H1 (cell line): ENCODE measurements at regions not wholly inside any gene's neighbourhood (a gene's known extent, or its start where the extent isn't known, plus 50 kb on each side); places are given as distances from the start of the nearest gene placed in this dataset.
"Not testable (repeated sequence)": the region's sequence is repeated elsewhere in the genome, so short reads cannot be mapped to it uniquely, and the experiment has no call there.

Experiments
- CTCF ChIA-PET: fragments of 300-600 bp; sonication (Branson Sonifier 250); formaldehyde crosslinking; loops from one replicate; lab custom pipeline; 2021; ENCODE audit not compliant: partially characterized antibody; lab: Charles Lee
- POLR2A ChIA-PET: fragments of 300-600 bp; sonication (Branson Sonifier 250); formaldehyde crosslinking; loops from one replicate; lab custom pipeline; 2021; ENCODE audit warnings: inconsistent platforms; ENCODE audit not compliant: partially characterized antibody; lab: Charles Lee
- DNase-seq, 2 experiments: peaks; one replicate each; pipeline versions ENCODE4 v3.0.0 to v3.0.0-alpha.2; 2010 to 2022; ENCODE audit warnings: low spot score in 2 of 2, low read depth in 1 of 2, mixed read lengths in 1 of 2
- FAIRE-seq: peaks from 2 replicates; lab custom pipeline; 2011; peaks lifted over from hg19 to GRCh38; lab: Jason Lieb, UNC
- H2AFZ ChIP-seq: 2 replicates; pipeline ENCODE4 v1.8.1; 2012; ENCODE audit warnings: low read length, inconsistent platforms
- H2AK5ac ChIP-seq: 2 replicates; pipeline ENCODE4 v1.6.1; 2013; ENCODE audit warnings: low read depth, low read length
- H2BK120ac ChIP-seq: replicated peaks from 2 replicates; pipeline ENCODE3; 2013; ENCODE audit warnings: low read depth, low read length, inconsistent platforms
- H2BK12ac ChIP-seq: 2 replicates; pipeline ENCODE4 v1.6.1; 2013; ENCODE audit warnings: low read depth, low read length
- H2BK15ac ChIP-seq: 2 replicates; pipeline ENCODE4 v1.6.1; 2013; ENCODE audit warnings: low read length
- H2BK20ac ChIP-seq: 2 replicates; pipeline ENCODE4 v1.6.1; 2013; ENCODE audit warnings: low read length
- H2BK5ac ChIP-seq: 2 replicates; pipeline ENCODE4 v1.6.1; 2013; ENCODE audit warnings: low read depth, low read length
- H3K14ac ChIP-seq: 2 replicates; pipeline ENCODE4 v1.6.1; 2013; ENCODE audit warnings: inconsistent platforms; ENCODE audit not compliant: insufficient read length
- H3K18ac ChIP-seq: 2 replicates; pipeline ENCODE4 v1.6.1; 2013; ENCODE audit warnings: low read length; ENCODE audit errors: extremely low read depth
- H3K23ac ChIP-seq: 2 replicates; pipeline ENCODE4 v1.6.1; 2013; ENCODE audit warnings: inconsistent platforms; ENCODE audit not compliant: insufficient read length
- H3K23me2 ChIP-seq: 2 replicates; pipeline ENCODE4 v1.6.1; 2013; ENCODE audit warnings: low read depth, low read length
- H3K27ac ChIP-seq: 2 replicates; pipeline ENCODE4 v1.6.1; 2011; ENCODE audit warnings: low read depth, low read length, inconsistent platforms
- H3K27me3 ChIP-seq, 4 experiments: replicated peaks in 1 of 4; 1 replicate in 1 of 4; 2 replicates in 3 of 4; pipeline versions ENCODE4 v1.6.1 to v1.8.1; 2011 to 2013; ENCODE audit warnings: low read length in 3 of 4, mild to moderate bottlenecking in 3 of 4, inconsistent platforms in 2 of 4, mixed read lengths in 2 of 4, moderate library complexity in 1 of 4; ENCODE audit not compliant: control insufficient read depth in 3 of 4, insufficient read depth in 3 of 4; ENCODE audit errors: extremely low read depth in 1 of 4
- H3K36me3 ChIP-seq, 4 experiments: 2 replicates each; pipeline versions ENCODE4 v1.6.1 to v1.8.1; 2011 to 2013; ENCODE audit warnings: mild to moderate bottlenecking in 4 of 4, low read length in 3 of 4, moderate library complexity in 2 of 4, control low read depth in 1 of 4, inconsistent platforms in 1 of 4; ENCODE audit not compliant: insufficient read depth in 4 of 4, control insufficient read depth in 2 of 4
- H3K4ac ChIP-seq: replicated peaks from 2 replicates; pipeline ENCODE3; 2013; ENCODE audit warnings: low read length, low read depth, mixed read lengths, inconsistent platforms; ENCODE audit not compliant: insufficient read length
- H3K4me1 ChIP-seq, 4 experiments: replicated peaks in 1 of 4; 1 replicate in 1 of 4; 2 replicates in 3 of 4; pipeline versions ENCODE4 v1.6.1 to v1.8.1; 2011 to 2013; ENCODE audit warnings: low read length in 3 of 4, inconsistent platforms in 2 of 4, mixed read lengths in 1 of 4; ENCODE audit not compliant: insufficient read depth in 4 of 4, control insufficient read depth in 3 of 4
- H3K4me2 ChIP-seq, 2 experiments: 2 replicates each; pipeline versions ENCODE4 v1.6.1 to v1.8.1; 2011 to 2013; ENCODE audit warnings: low read depth in 2 of 2, low read length in 2 of 2, control low read depth in 1 of 2, inconsistent platforms in 1 of 2, mild to moderate bottlenecking in 1 of 2; ENCODE audit not compliant: insufficient read depth in 1 of 2
- H3K4me3 ChIP-seq, 4 experiments: fragments of 200-600, 300-600 bp in 1 of 4; sonication (generic), shearing (Covaris generic), sonication (Bioruptor Twin) in 1 of 4; 2 replicates each; pipeline versions ENCODE4 v1.5.1 to v1.8.1; 2011 to 2016; ENCODE audit warnings: low read length in 4 of 4, low read depth in 3 of 4, control low read depth in 2 of 4, inconsistent platforms in 2 of 4, mild to moderate bottlenecking in 2 of 4, mixed read lengths in 1 of 4, moderate library complexity in 1 of 4; ENCODE audit not compliant: insufficient read depth in 2 of 4; ENCODE audit errors: extremely low read depth in 1 of 4
- H3K56ac ChIP-seq: replicated peaks from 2 replicates; pipeline ENCODE3; 2013; ENCODE audit warnings: low read depth, mild to moderate bottlenecking, mixed read lengths, low read length, inconsistent platforms; ENCODE audit not compliant: insufficient read length
- H3K79me1 ChIP-seq: 2 replicates; pipeline ENCODE4 v1.6.1; 2013; ENCODE audit warnings: low read depth, low read length, control low read depth
- H3K79me2 ChIP-seq, 2 experiments: 2 replicates each; pipeline versions ENCODE4 v1.6.1 to v1.8.1; 2012 to 2013; ENCODE audit warnings: low read length in 2 of 2, mild to moderate bottlenecking in 2 of 2, inconsistent platforms in 1 of 2; ENCODE audit not compliant: insufficient read depth in 2 of 2, control insufficient read depth in 1 of 2
- H3K9ac ChIP-seq, 4 experiments: replicated peaks in 1 of 4; 1 replicate in 1 of 4; 2 replicates in 3 of 4; pipeline versions ENCODE4 v1.6.1 to v1.8.1; 2011 to 2013; ENCODE audit warnings: low read depth in 3 of 4, low read length in 3 of 4, control low read depth in 2 of 4, mild to moderate bottlenecking in 2 of 4, moderate library complexity in 2 of 4, inconsistent platforms in 1 of 4; ENCODE audit errors: extremely low read depth in 1 of 4
- H3K9me3 ChIP-seq, 2 experiments: 2 replicates each; pipeline versions ENCODE4 v1.6.1 to v1.8.1; 2012 to 2013; ENCODE audit warnings: mild to moderate bottlenecking in 2 of 2, moderate library complexity in 2 of 2, control low read depth in 1 of 2, inconsistent platforms in 1 of 2, low read depth in 1 of 2, low read length in 1 of 2, mixed read lengths in 1 of 2; ENCODE audit not compliant: insufficient read depth in 2 of 2
- H4K20me1 ChIP-seq, 2 experiments: replicated peaks in 1 of 2; 2 replicates each; pipeline versions ENCODE3 to v1.8.1; 2011 to 2013; ENCODE audit warnings: inconsistent platforms in 2 of 2, low read length in 2 of 2, mild to moderate bottlenecking in 1 of 2; ENCODE audit not compliant: insufficient read depth in 2 of 2, control insufficient read depth in 1 of 2
- H4K5ac ChIP-seq: 2 replicates; pipeline ENCODE4 v1.6.1; 2013; ENCODE audit warnings: low read length, low read depth, mixed read lengths, inconsistent platforms; ENCODE audit not compliant: insufficient read length
- H4K8ac ChIP-seq: 2 replicates; pipeline ENCODE4 v1.8.0; 2013; ENCODE audit warnings: mild to moderate bottlenecking, moderate library complexity, low read length, inconsistent platforms; ENCODE audit not compliant: insufficient read depth; ENCODE audit errors: extremely low read depth
- H4K91ac ChIP-seq: replicated peaks from 2 replicates; pipeline ENCODE3; 2013; ENCODE audit warnings: low read length, mixed read lengths, inconsistent platforms; ENCODE audit not compliant: insufficient read length
- CHD1 ChIP-seq: IDR thresholded peaks from 2 replicates; pipeline ENCODE4 v1.6.1; 2012; ENCODE audit warnings: low read depth, low read length, improper control_type of control experiment
- EZH2 ChIP-seq: fragments of 200-600 bp; sonication (generic); IDR thresholded peaks from 2 replicates; pipeline ENCODE4 v1.7.1; 2012; ENCODE audit warnings: low read depth, mild to moderate bottlenecking, moderate library complexity, low read length, inconsistent platforms; ENCODE audit not compliant: severe bottlenecking
- POU5F1 ChIP-seq: IDR thresholded peaks from 2 replicates; pipeline ENCODE4 v1.6.1; 2011; ENCODE audit warnings: low read depth, mild to moderate bottlenecking, low read length, moderate library complexity
- SAP30 ChIP-seq: fragments of 300-600 bp; sonication (generic); IDR thresholded peaks from 2 replicates; pipeline ENCODE4 v1.7.1; 2012; ENCODE audit warnings: low read length, moderate library complexity, mild to moderate bottlenecking, inconsistent platforms; ENCODE audit not compliant: insufficient read depth, insufficient replicate concordance
- SIN3A ChIP-seq, 2 experiments: IDR thresholded peaks in 1 of 2; conservative IDR thresholded peaks in 1 of 2; 2 replicates each; pipeline ENCODE4 v1.6.1; 2011 to 2012; ENCODE audit warnings: low read length in 2 of 2, improper control_type of control experiment in 1 of 2, low read depth in 1 of 2, mild to moderate bottlenecking in 1 of 2
- TAF7 ChIP-seq: optimal IDR thresholded peaks from 2 replicates; pipeline ENCODE3; 2011; ENCODE audit warnings: low read depth, mild to moderate bottlenecking, inconsistent platforms, low read length, moderate library complexity, borderline replicate concordance
- WGBS, 2 experiments: shearing (Covaris generic) in 1 of 2; methylation state at CpG; one replicate each; pipeline versions ENCODE4 v1.1.6 to v1.1.7; 2013 to 2015; ENCODE audit warnings: low lambda C conversion rate in 2 of 2, mixed read lengths in 2 of 2, inconsistent platforms in 1 of 2, low coverage in 1 of 2, missing lambda C conversion rate in 1 of 2; ENCODE audit not compliant: insufficient replicate concordance in 2 of 2, insufficient coverage in 1 of 2, insufficient read length in 1 of 2; ENCODE audit errors: extremely low coverage in 1 of 2, missing lambda C conversion rate in 1 of 2; 5-methylcytosine and 5-hydroxymethylcytosine counted together
- TF ChIP-seq, protein P1 (sequence below): IDR thresholded peaks from 2 replicates; pipeline ENCODE4 v1.6.1; 2011; ENCODE audit warnings: low read depth, mild to moderate bottlenecking, low read length; ENCODE audit not compliant: insufficient read depth

DNA sequence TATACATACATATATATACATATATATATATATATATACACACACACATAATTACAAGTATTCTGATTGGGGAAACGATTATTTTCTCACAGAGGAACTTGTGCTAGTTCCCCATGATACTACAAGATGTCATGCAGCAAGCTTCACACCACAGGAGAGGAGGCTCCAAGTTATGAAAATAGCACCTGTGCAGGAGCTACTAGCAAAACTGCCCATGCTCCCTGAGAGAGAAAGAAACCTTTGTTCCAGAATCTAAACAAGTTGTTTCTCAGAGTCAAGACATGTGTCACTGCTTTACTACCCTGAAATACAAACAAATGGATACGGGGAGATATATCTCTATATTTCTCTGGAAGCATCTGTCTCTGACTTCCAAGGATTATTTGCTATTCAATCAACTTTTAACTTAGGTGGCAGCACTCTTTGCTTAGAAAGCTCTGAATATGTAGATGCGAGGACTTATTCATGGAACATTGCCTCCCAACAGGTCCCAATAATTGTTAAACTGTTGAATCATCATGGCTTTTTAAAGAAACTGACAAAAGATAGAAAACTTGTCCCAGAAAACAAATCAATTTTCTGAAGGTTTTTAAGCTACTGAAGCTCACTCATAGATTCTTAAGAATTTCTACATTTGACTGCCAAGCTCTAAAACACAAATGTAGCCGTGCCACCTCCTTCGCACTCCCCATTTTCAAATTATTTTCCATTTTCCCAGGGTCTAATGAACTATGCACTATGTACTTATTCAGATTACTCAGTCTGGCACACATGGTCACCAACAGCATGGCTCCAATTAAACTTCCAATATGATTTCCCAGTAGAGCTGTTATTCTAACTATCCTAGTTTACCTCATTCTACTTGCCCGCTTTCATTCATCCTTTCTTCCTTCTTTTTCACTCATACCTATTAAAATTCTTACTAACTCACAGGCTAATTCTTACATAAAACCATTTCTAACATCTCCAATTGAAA lies 929.1 kb downstream of the LTN1 start (continued):
- TF ChIP-seq CHD1 (no peak), SAP30 (no peak), EZH2 (no peak), POU5F1 (no peak), TAF7 (no peak), SIN3A (conservative IDR thresholded peaks at IDR 0.05 in 1 of 2, IDR thresholded peaks at IDR 0.05 in 1 of 2; ENCODE audit: low read depth in 1 of 2, low read length in 2 of 2) (no peak)
- TF ChIP-seq, protein P1, sequence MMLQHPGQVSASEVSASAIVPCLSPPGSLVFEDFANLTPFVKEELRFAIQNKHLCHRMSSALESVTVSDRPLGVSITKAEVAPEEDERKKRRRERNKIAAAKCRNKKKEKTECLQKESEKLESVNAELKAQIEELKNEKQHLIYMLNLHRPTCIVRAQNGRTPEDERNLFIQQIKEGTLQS = no peak
- TF ChIP-seq, all 59 proteins: peak for 0

DNA sequence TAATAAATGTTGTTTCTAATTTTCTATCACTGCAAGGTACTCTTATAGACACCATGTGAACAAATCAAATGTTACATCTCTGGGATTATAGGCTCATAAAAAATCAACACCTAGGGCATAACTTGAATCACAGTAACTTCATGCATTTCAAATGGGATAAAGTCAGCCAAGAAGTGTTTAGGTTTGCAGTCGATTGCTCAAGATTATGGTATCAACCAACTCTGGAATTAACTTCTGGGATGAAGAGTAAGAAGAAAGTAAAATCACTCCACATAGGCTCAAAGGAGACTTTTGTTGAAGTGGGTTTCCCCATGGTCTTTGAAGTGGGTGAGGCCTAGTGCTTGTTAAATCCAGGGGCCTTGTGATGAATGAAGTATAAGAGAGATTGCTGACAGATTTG lies 939.7 kb downstream of the LTN1 start:
- POLR2A ChIA-PET, H3K79me2 ChIP-seq, H3K27me3 ChIP-seq, H4K91ac ChIP-seq, H4K8ac ChIP-seq, H3K4me2 ChIP-seq, H2BK15ac ChIP-seq, H2AK5ac ChIP-seq, H3K9me3 ChIP-seq, H3K56ac ChIP-seq, FAIRE-seq, H4K20me1 ChIP-seq, DNase-seq, H3K23me2 ChIP-seq, H2BK12ac ChIP-seq, H2AFZ ChIP-seq, H3K79me1 ChIP-seq, H3K4me1 ChIP-seq, H3K23ac ChIP-seq, H2BK120ac ChIP-seq, H3K18ac ChIP-seq, H3K9ac ChIP-seq, H3K4ac ChIP-seq, H3K14ac ChIP-seq, H2BK20ac ChIP-seq, H3K36me3 ChIP-seq, H2BK5ac ChIP-seq, H3K27ac ChIP-seq, H4K5ac ChIP-seq, H3K4me3 ChIP-seq: not testable (repeated sequence)
- CTCF ChIA-PET = interaction anchor here (1.2 kb wide), 1 partner anchor 693 kb away, joined by 9 read pairs; no protein-coding TSS in a partner anchor
- 94% methylated on average over 1 of the region's 1 CpG; no CpG with 5 or more reads in 1 of the 2 experiments for WGBS, 2 experiments
